ENCODE measurements at regions not wholly inside any gene's neighbourhood (a gene's known extent, or its start where the extent isn't known, plus 50 kb on each side); places are given as distances from the start of the nearest gene placed in this dataset.
A peak's percentile ranks its signal among the peaks of the same experiment; 100 is the strongest.

GRCh38 chr11:94671553-94672366 is 96.4 kb upstream of the AMOTL1 start:
- no peak for DNase-seq

GRCh38 chr11:94672636-94673035 is 95.5 kb upstream of the AMOTL1 start:
- DNase-seq = no peak

- DNase-seq = no peak
Observed at GRCh38 chr11:94673386-94673785, 94.8 kb upstream of the AMOTL1 start.

- DNase-seq = no peak
Observed at GRCh38 chr11:94673951-94674491, 94.1 kb upstream of the AMOTL1 start.

- no peak for DNase-seq
Observed at GRCh38 chr11:94675239-94675638, 92.9 kb upstream of the AMOTL1 start.

- no peak for DNase-seq
Observed at GRCh38 chr11:94675813-94676212, 92.3 kb upstream of the AMOTL1 start.

- DNase-seq = no peak
Observed at GRCh38 chr11:94676814-94677213, 91.3 kb upstream of the AMOTL1 start.

- no peak for DNase-seq
Observed at GRCh38 chr11:94678236-94678635, 89.9 kb upstream of the AMOTL1 start.

- DNase-seq = no peak
Observed at GRCh38 chr11:94678901-94679300, 89.3 kb upstream of the AMOTL1 start.

GRCh38 chr11:94680426-94680825 is 87.7 kb upstream of the AMOTL1 start:
- no peak for DNase-seq

- no peak for DNase-seq
Observed at GRCh38 chr11:94681140-94681539, 87.0 kb upstream of the AMOTL1 start.

GRCh38 chr11:94681852-94682251 is 86.3 kb upstream of the AMOTL1 start:
- no peak for DNase-seq

- DNase-seq = no peak
Observed at GRCh38 chr11:94694309-94695060, 73.7 kb upstream of the AMOTL1 start.

- DNase-seq = no peak
Observed at GRCh38 chr11:94697156-94697555, 71.0 kb upstream of the AMOTL1 start.

GRCh38 chr11:94700622-94701021 is 67.5 kb upstream of the AMOTL1 start:
- DNase-seq = no peak

- no peak for DNase-seq
Observed at GRCh38 chr11:94702481-94702880, 65.7 kb upstream of the AMOTL1 start.

- DNase-seq = no peak
Observed at GRCh38 chr11:94705419-94705818, 62.7 kb upstream of the AMOTL1 start.

GRCh38 chr11:94705891-94706615 is 62.1 kb upstream of the AMOTL1 start:
- peak; percentile 17 for DNase-seq

GRCh38 chr11:94708176-94708575 is 60.0 kb upstream of the AMOTL1 start:
- no peak for DNase-seq

- DNase-seq = no peak
Observed at GRCh38 chr11:94708642-94709041, 59.5 kb upstream of the AMOTL1 start.

GRCh38 chr11:94715225-94715624 is 52.9 kb upstream of the AMOTL1 start:
- no peak for DNase-seq

- DNase-seq = no peak
Observed at GRCh38 chr11:94717667-94718066, 50.5 kb upstream of the AMOTL1 start.
